ENCODE measurements at regions not wholly inside any gene's neighbourhood (a gene's known extent, or its start where the extent isn't known, plus 50 kb on each side); places are given as distances from the start of the nearest gene placed in this dataset.

GRCh38 chr1:166626711-166627110 lies 212.6 kb upstream of the POGK start:
- TF ChIP-seq CTCF (IDR thresholded peaks at IDR 0.05) (no peak), POLR2A (IDR thresholded peaks at IDR 0.05) (no peak)
